Lower leg skin (tissue), 4 donors: ENCODE measurements at regions not wholly inside any gene's neighbourhood (a gene's known extent, or its start where the extent isn't known, plus 50 kb on each side); places are given as distances from the start of the nearest gene placed in this dataset.

Source experiments
- DNase-seq, 2 donors: peaks; one replicate each; pipeline ENCODE4 v3.0.0-alpha.2; 2019; ENCODE audit warnings: low spot score in 2 of 2
- H3K4me3 ChIP-seq: fragments of 200-600 bp; sonication (generic); 2 replicates; pipeline ENCODE4 v1.5.1; 2017; ENCODE audit warnings: mild to moderate bottlenecking, low read depth; ENCODE audit not compliant: poor library complexity, severe bottlenecking
- CTCF ChIP-seq, 3 donors: fragments of 450-650 bp; IDR thresholded peaks; one replicate each; pipeline ENCODE4 v1.5.1; 2016; ENCODE audit warnings: antibody characterized with exemption in 3 of 3, mild to moderate bottlenecking in 3 of 3, moderate library complexity in 2 of 3
- POLR2A ChIP-seq, 2 donors: fragments of 450-650 bp; IDR thresholded peaks; one replicate each; pipeline ENCODE4 v1.6.1; 2016 to 2017; ENCODE audit warnings: antibody characterized with exemption in 2 of 2, mild to moderate bottlenecking in 1 of 2, moderate library complexity in 1 of 2
- WGBS, 2 donors: methylation state at CpG; one replicate each; pipeline ENCODE4 v1.1.5; 2018; 5-methylcytosine and 5-hydroxymethylcytosine counted together
- intact Hi-C: fragments of 100-400 bp; cut with DNase I; formaldehyde crosslinking; loops from one replicate; pipeline ENCODE4 v1.15.0; 2023; ENCODE audit warnings: low total_unique reads

- 17 to 26% methylated on average over 6 of the region's 6 CpGs for WGBS, 2 donors
- no peak for TF ChIP-seq POLR2A (IDR thresholded peaks at IDR 0.05)
- no peak for TF ChIP-seq CTCF (IDR thresholded peaks at IDR 0.05)
- intact Hi-C loops = loop anchor here (10.0 kb wide), 1 partner anchor 267 kb away; no protein-coding TSS in a partner anchor
These were observed 55.1 kb upstream of the ZPBP start for GRCh38 chr7:50147951-50148808.

GRCh38 chr7:50146692-50147091 is 53.6 kb upstream of the ZPBP start:
- whole genome bisulfite sequencing, 2 donors = 56 to 59% methylated on average over 3 of the region's 3 CpGs
- no peak for DNase-seq
- TF ChIP-seq CTCF (IDR thresholded peaks at IDR 0.05) (no peak), POLR2A (IDR thresholded peaks at IDR 0.05) (no peak)
- intact Hi-C loops = loop anchor here (10.0 kb wide), 1 partner anchor 268 kb away; no protein-coding TSS in a partner anchor
- no peak overlapping the region for H3K4me3 ChIP-seq

More at GRCh38 chr7:50147951-50148808, 55.1 kb upstream of the ZPBP start:
- H3K4me3 ChIP-seq = no peak overlapping the region
- no peak for DNase-seq

GRCh38 chr7:50145801-50146338 is 52.8 kb upstream of the ZPBP start:
- WGBS, 2 donors = 55 to 59% methylated on average over 2 of the region's 2 CpGs
- no peak for TF ChIP-seq CTCF (IDR thresholded peaks at IDR 0.05)
- no peak for TF ChIP-seq POLR2A (IDR thresholded peaks at IDR 0.05)
- no peak overlapping the region for H3K4me3 ChIP-seq
- intact Hi-C loops = loop anchor here (10.0 kb wide), 1 partner anchor 269 kb away; no protein-coding TSS in a partner anchor
- DNase-seq = no peak

GRCh38 chr7:50145226-50145625 is 52.2 kb upstream of the ZPBP start:
- intact Hi-C loops = loop anchor here (10.0 kb wide), 1 partner anchor 270 kb away; no protein-coding TSS in a partner anchor
- 80 to 91% methylated on average over 2 of the region's 2 CpGs for WGBS, 2 donors
- no peak overlapping the region for H3K4me3 ChIP-seq
- no peak for DNase-seq
- no peak for TF ChIP-seq POLR2A (IDR thresholded peaks at IDR 0.05)
- TF ChIP-seq CTCF (IDR thresholded peaks at IDR 0.05) = no peak
